Skin of body (tissue), 2 donors: ENCODE measurements at regions not wholly inside any gene's neighbourhood (a gene's known extent, or its start where the extent isn't known, plus 50 kb on each side); places are given as distances from the start of the nearest gene placed in this dataset. TPM values are rescaled to one million over a fixed set of nuclear protein-coding genes. Genes with fewer than 3 reads are reported as not detected.
"Not testable (repeated sequence)": the region's sequence is repeated elsewhere in the genome, so short reads cannot be mapped to it uniquely, and the experiment has no call there.

Experiments used
- DNase-seq: peaks from one replicate; lab custom pipeline; 2025; lab: John Stamatoyannopoulos, UW
- small RNA-seq: library from RNA; depleted of rRNA; stranded (forward); fragments of <200 nt; gene quantifications from one replicate; pipeline ENCODE3, GENCODE V24; 2014; ENCODE audit warnings: low replicate concordance

- not testable (repeated sequence) for DNase-seq
Measured at GRCh38 chr5:27119736-27120321, 81.4 kb upstream of the CDH9 start.

DNA sequence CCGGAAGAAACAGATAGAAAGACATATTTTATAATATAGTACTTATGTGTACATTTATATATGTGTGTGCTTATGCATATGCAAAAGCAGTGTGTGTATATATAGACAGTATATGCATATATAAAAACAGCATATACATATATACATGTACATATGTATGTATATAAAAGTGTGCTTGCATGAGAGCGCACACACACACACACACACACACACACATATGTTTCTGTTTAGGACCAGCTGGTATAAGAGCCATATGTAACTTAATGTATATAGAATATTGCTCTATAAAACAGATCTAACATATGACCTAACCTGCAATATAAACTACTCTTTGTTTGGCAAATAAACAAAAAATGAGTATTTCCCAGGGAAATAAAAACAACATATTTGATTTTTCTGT is 65.1 kb upstream of the CDH9 start:
- no peak for DNase-seq

- not testable (repeated sequence) for DNase-seq
Measured at GRCh38 chr5:27095761-27096160, 57.4 kb upstream of the CDH9 start.

- DNase-seq = no peak
Measured at GRCh38 chr5:27093279-27093678, 54.9 kb upstream of the CDH9 start.

DNA sequence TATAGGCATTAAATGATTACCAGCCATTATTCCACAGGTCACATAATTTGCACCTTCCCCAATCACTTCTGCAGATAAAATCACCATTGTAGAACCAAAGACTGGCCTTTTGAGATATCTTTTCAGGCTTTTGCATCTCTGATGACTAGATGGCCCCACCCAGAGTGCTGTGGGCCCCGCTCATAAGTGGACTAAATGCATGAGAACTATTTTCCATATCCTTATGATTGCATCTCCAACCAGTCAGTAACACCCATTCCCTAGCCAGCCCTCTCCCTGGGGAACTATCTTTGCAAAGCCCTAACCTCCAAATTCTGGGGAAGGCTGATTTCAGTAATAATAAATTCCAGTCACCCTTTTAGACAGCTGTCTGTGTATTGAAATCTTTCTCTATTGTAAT is 53.5 kb upstream of the CDH9 start:
- no peak for DNase-seq

- not testable (repeated sequence) for DNase-seq
Measured at GRCh38 chr5:27088822-27089221, 50.4 kb upstream of the CDH9 start.

Small RNAs in the stretch of these regions (small RNA-seq; reads per million reads assigned to genes)
- gene AC010385.1 (not detected), gene AC010385.3 (not detected), gene AC026421.1 (not detected), gene AC114300.1 (not detected), gene LSP1P3 (not detected), gene RF00425 (0.14 reads per million), gene RNU6-738P (not detected), gene RNU6-909P (not detected), gene UBL5P1 (not detected)
